ENCODE measurements at regions not wholly inside any gene's neighbourhood (a gene's known extent, or its start where the extent isn't known, plus 50 kb on each side); places are given as distances from the start of the nearest gene placed in this dataset.
A peak's percentile ranks its signal among the peaks of the same experiment; 100 is the strongest.
"Not testable (repeated sequence)": the region's sequence is repeated elsewhere in the genome, so short reads cannot be mapped to it uniquely, and the experiment has no call there.

GRCh38 chr17:72386173-72386572 is 265.4 kb downstream of the SOX9 start:
- peak; percentile 60; the same call in 1 of the 2 replicates for TF ChIP-seq FOSL2 (IDR thresholded peaks at IDR 0.05)
- TF ChIP-seq FOSL2 (CRISPR knock-in tag; IDR thresholded peaks at IDR 0.05): peak; percentile 62
- TF ChIP-seq RAD21 (conservative IDR thresholded peaks at IDR 0.05 in 1 of 2, IDR thresholded peaks at IDR 0.05 in 1 of 2): peak in 1 of 2 experiments; percentile 22; a peak in 1 of 5 replicates
- TF ChIP-seq CEBPB (IDR thresholded peaks at IDR 0.05): peak; percentile 75 to 87; a peak in 3 of 4 replicates
- H3K9me3 ChIP-seq, H3K4me3 ChIP-seq: not testable (repeated sequence)
- ChIA-PET POLR2A (interaction anchor here (0.7 kb wide), 1 partner anchor 1336 kb away, joined by 4 read pairs; no protein-coding TSS in a partner anchor), CTCF (interaction anchor here (0.6 to 1.6 kb wide), 4 partner anchors 76 to 154 kb away, joined by 3 to 6 read pairs (median 3); no protein-coding TSS in a partner anchor)
- 73% methylated on average over 1 of the region's 1 CpG for WGBS (ENCODE audit: missing lambda C conversion rate)
- DNase-seq (ENCODE audit: low read depth in 1 of 2, low spot score in 1 of 2) (peak in 1 of 2 experiments; percentile 58), FAIRE-seq (peak; percentile 68), ATAC-seq (peak in 1 of 2 experiments; percentile 21; a peak in 2 of 6 replicates)
- H3K27ac ChIP-seq: peak overlapping the region; percentile 76 to 85
- peak overlapping the region; percentile 50 for H3K4me2 ChIP-seq
- peaks cover 72% of the 10 kb centered on the region for H3K4me1 ChIP-seq

GRCh38 chr17:72386619-72387237 is 265.9 kb downstream of the SOX9 start:
- H3K4me3 ChIP-seq: no peak overlapping the region
- FAIRE-seq (no peak), DNase-seq (ENCODE audit: low read depth in 1 of 2, low spot score in 1 of 2) (peak in 1 of 2 experiments; percentile 59), ATAC-seq (peak; percentile 10 to 26; a peak in 2 of 6 replicates)
- ChIA-PET POLR2A (interaction anchor here (0.6 to 0.7 kb wide), 2 partner anchors 134 to 1336 kb away, joined by 4 to 6 read pairs; no protein-coding TSS in a partner anchor), CTCF (interaction anchor here (0.7 to 1.6 kb wide), 4 partner anchors 93 to 154 kb away, joined by 3 to 6 read pairs (median 3); no protein-coding TSS in a partner anchor)
- H3K4me1 ChIP-seq: peaks cover 77% of the 10 kb centered on the region
- TF ChIP-seq MAX (IDR thresholded peaks at IDR 0.05) (peak; percentile 28; the same call in 1 of the 2 replicates), GATA3 (IDR thresholded peaks at IDR 0.05; ENCODE audit: borderline replicate concordance) (no peak), EP300 (IDR thresholded peaks at IDR 0.05) (peak; percentile 55 to 67; a peak in 3 of 5 replicates), JUN (IDR thresholded peaks at IDR 0.05) (peak in 1 of 2 experiments; percentile 46; a peak in 2 of 5 replicates)
- H3K27ac ChIP-seq: peak overlapping the region; percentile 76 to 85
- H3K9me3 ChIP-seq: no peaks in the 10 kb centered on the region
- 50% methylated on average over 5 of the region's 5 CpGs for WGBS (ENCODE audit: missing lambda C conversion rate)
- H3K4me2 ChIP-seq: peak overlapping the region; percentile 50

- 61% methylated on average over 7 of the region's 7 CpGs for WGBS (ENCODE audit: missing lambda C conversion rate)
- Histone ChIP-seq H3K27ac (peak overlapping the region; percentile 76 to 85), H3K4me1 (peaks cover 84% of the 10 kb centered on the region), H3K4me3 (no peak overlapping the region), H3K9me3 (no peaks in the 10 kb centered on the region), H3K4me2 (peak overlapping the region; percentile 50)
- DNase-seq (ENCODE audit: low read depth in 1 of 2, low spot score in 1 of 2) (peak in 1 of 2 experiments; percentile 63), FAIRE-seq (no peak), ATAC-seq (peak in 1 of 2 experiments; percentile 7; a peak in 1 of 6 replicates)
- ChIA-PET CTCF (interaction anchor here (0.7 to 2.8 kb wide), 7 partner anchors 7 to 337 kb away, joined by 3 to 9 read pairs (median 4); no protein-coding TSS in a partner anchor), POLR2A (interaction anchor here (0.6 to 1.1 kb wide), 5 partner anchors 29 to 266 kb away, joined by 3 to 8 read pairs (median 6); partner anchors contain the start of gene SOX9)
- TF ChIP-seq EHMT2 (IDR thresholded peaks at IDR 0.05; ENCODE audit: low read depth) (no peak), FOSL2 (IDR thresholded peaks at IDR 0.05) (no peak), FOSL2 (CRISPR knock-in tag; IDR thresholded peaks at IDR 0.05) (peak; percentile 50; the same call in 1 of the 2 replicates), JUNB (IDR thresholded peaks at IDR 0.05) (0 out of 2 replicates have a peak, but pooled peaks have one; percentile 15), MAFK (IDR thresholded peaks at IDR 0.05; ENCODE audit: partially characterized antibody) (peak; percentile 44)
These were observed 266.7 kb downstream of the SOX9 start for GRCh38 chr17:72387487-72387886.

- H3K4me2 ChIP-seq: peak overlapping the region; percentile 50
- H3K9me3 ChIP-seq: no peaks in the 10 kb centered on the region
- FAIRE-seq: no peak
- H3K27ac ChIP-seq: peak overlapping the region; percentile 76 to 85
- no peak overlapping the region for H3K4me3 ChIP-seq
- ChIA-PET CTCF (interaction anchor here (0.7 to 2.8 kb wide), 9 partner anchors 8 to 337 kb away, joined by 3 to 10 read pairs (median 4); partner anchors contain the start of gene SOX9), POLR2A (interaction anchor here (0.7 to 1.1 kb wide), 4 partner anchors 30 to 266 kb away, joined by 3 to 8 read pairs (median 5); partner anchors contain the start of gene SOX9)
- WGBS (ENCODE audit: missing lambda C conversion rate): 40% methylated on average over 3 of the region's 3 CpGs
- peaks cover 84% of the 10 kb centered on the region for H3K4me1 ChIP-seq
- no peak for ATAC-seq
- DNase-seq (ENCODE audit: low read depth in 1 of 2, low spot score in 1 of 2): no peak
- TF ChIP-seq FOSL2 (IDR thresholded peaks at IDR 0.05): no peak
- peak; percentile 10; the same call in 1 of the 2 replicates for TF ChIP-seq FOSL2 (CRISPR knock-in tag; IDR thresholded peaks at IDR 0.05)
- TF ChIP-seq ZC3H11A (IDR thresholded peaks at IDR 0.05): no peak
These were observed 267.1 kb downstream of the SOX9 start for GRCh38 chr17:72387969-72388368.
